ENCODE measurements at regions not wholly inside any gene's neighbourhood (a gene's known extent, or its start where the extent isn't known, plus 50 kb on each side); places are given as distances from the start of the nearest gene placed in this dataset.

GRCh38 chr13:30097089-30097488 is 210.3 kb downstream of the KATNAL1 start:
- Histone ChIP-seq H3K79me2 (ENCODE audit: control insufficient read depth in 1 of 2, insufficient read depth in 2 of 2, low read length in 2 of 2) (no peaks in the 10 kb centered on the region), H2BK20ac (ENCODE audit: low read length) (no peak overlapping the region), H3K27me3 (replicated peaks in 1 of 4; ENCODE audit: control insufficient read depth in 3 of 4, extremely low read depth in 1 of 4, insufficient read depth in 3 of 4, low read length in 3 of 4) (no peaks in the 10 kb centered on the region), H3K79me1 (ENCODE audit: low read depth, low read length) (no peaks in the 10 kb centered on the region), H3K9ac (replicated peaks in 1 of 4; ENCODE audit: extremely low read depth in 1 of 4, low read depth in 3 of 4, low read length in 3 of 4) (no peak overlapping the region), H2BK15ac (ENCODE audit: low read length) (no peak overlapping the region), H3K14ac (ENCODE audit: insufficient read length) (no peak overlapping the region), H3K18ac (ENCODE audit: extremely low read depth, low read length) (no peak overlapping the region), H2BK120ac (replicated peaks; ENCODE audit: low read depth, low read length) (no peak overlapping the region), H4K20me1 (replicated peaks in 1 of 2; ENCODE audit: control insufficient read depth in 1 of 2, insufficient read depth in 2 of 2, low read length in 2 of 2) (no peaks in the 10 kb centered on the region), H3K36me3 (ENCODE audit: control insufficient read depth in 2 of 4, insufficient read depth in 4 of 4, low read length in 3 of 4) (no peaks in the 10 kb centered on the region), H2BK12ac (ENCODE audit: low read depth, low read length) (no peak overlapping the region), H3K4me2 (ENCODE audit: insufficient read depth in 1 of 2, low read depth in 2 of 2, low read length in 2 of 2) (no peak overlapping the region), H3K4me3 (ENCODE audit: extremely low read depth in 1 of 4, insufficient read depth in 2 of 4, low read depth in 3 of 4, low read length in 4 of 4) (no peak overlapping the region), H2BK5ac (ENCODE audit: low read depth, low read length) (no peak overlapping the region), H3K56ac (replicated peaks; ENCODE audit: insufficient read length, low read depth, low read length) (no peak overlapping the region), H3K4me1 (replicated peaks in 1 of 4; ENCODE audit: control insufficient read depth in 3 of 4, insufficient read depth in 4 of 4, low read length in 3 of 4) (no peaks in the 10 kb centered on the region), H4K8ac (ENCODE audit: extremely low read depth, insufficient read depth, low read length) (no peak overlapping the region), H2AFZ (ENCODE audit: low read length) (no peak overlapping the region), H3K9me3 (ENCODE audit: insufficient read depth in 2 of 2, low read depth in 1 of 2, low read length in 1 of 2) (no peaks in the 10 kb centered on the region), H2AK5ac (ENCODE audit: low read depth, low read length) (no peak overlapping the region), H3K4ac (replicated peaks; ENCODE audit: insufficient read length, low read depth, low read length) (no peak overlapping the region), H3K23ac (ENCODE audit: insufficient read length) (no peak overlapping the region), H3K23me2 (ENCODE audit: low read depth, low read length) (peaks cover 1% of the 10 kb centered on the region; the same call in 1 of the 2 replicates), H3K27ac (ENCODE audit: low read depth, low read length) (no peak overlapping the region), H4K91ac (replicated peaks; ENCODE audit: insufficient read length, low read length) (no peak overlapping the region), H4K5ac (ENCODE audit: insufficient read length, low read depth, low read length) (no peak overlapping the region)
- FAIRE-seq, result no peak
- POLR2A ChIA-PET (ENCODE audit: partially characterized antibody), result no interaction called here
- TF ChIP-seq CBX8 (IDR thresholded peaks at IDR 0.05; ENCODE audit: borderline replicate concordance, low read depth, low read length), result no peak
- no peak for TF ChIP-seq CBX5 (IDR thresholded peaks at IDR 0.05; ENCODE audit: low read depth, low read length)
- no peak for TF ChIP-seq KDM5A (IDR thresholded peaks at IDR 0.05; ENCODE audit: low read length)
- TF ChIP-seq TAF7 (optimal IDR thresholded peaks at IDR 0.05; ENCODE audit: borderline replicate concordance, low read depth, low read length), result no peak
- TF ChIP-seq GABPA (IDR thresholded peaks at IDR 0.05; ENCODE audit: borderline replicate concordance, insufficient read depth, low read length), result no peak
- TF ChIP-seq RAD21 (IDR thresholded peaks at IDR 0.05 in 1 of 2, conservative IDR thresholded peaks at IDR 0.05 in 1 of 2; ENCODE audit: low read depth in 2 of 2, low read length in 2 of 2), result no peak
- no peak for TF ChIP-seq CHD2 (IDR thresholded peaks at IDR 0.05; ENCODE audit: low read length)
- TF ChIP-seq KDM4A (IDR thresholded peaks at IDR 0.05; ENCODE audit: low read depth, low read length, severe bottlenecking), result no peak
- no peak for TF ChIP-seq TAF1 (IDR thresholded peaks at IDR 0.05; ENCODE audit: low read depth, low read length)
- TF ChIP-seq BACH1 (IDR thresholded peaks at IDR 0.05; ENCODE audit: low read length), result no peak
- no peak for TF ChIP-seq SP1 (IDR thresholded peaks at IDR 0.05; ENCODE audit: low read depth, low read length)
- no peak for TF ChIP-seq POLR2A (IDR thresholded peaks at IDR 0.05; ENCODE audit: control extremely low read depth in 1 of 2, low read depth in 2 of 2, low read length in 2 of 2)
- TF ChIP-seq POLR2AphosphoS5 (IDR thresholded peaks at IDR 0.05; ENCODE audit: low read depth, low read length), result no peak
- no peak for TF ChIP-seq CEBPB (IDR thresholded peaks at IDR 0.05; ENCODE audit: low read depth, low read length)
- no peak for TF ChIP-seq MAX (IDR thresholded peaks at IDR 0.05)
- no peak for TF ChIP-seq HDAC6 (IDR thresholded peaks at IDR 0.05; ENCODE audit: low read depth, low read length)
- WGBS, 2 experiments (ENCODE audit: extremely low coverage in 1 of 2, insufficient coverage in 1 of 2, insufficient read length in 1 of 2, insufficient replicate concordance in 2 of 2, low coverage in 1 of 2, low lambda C conversion rate in 2 of 2, missing lambda C conversion rate in 1 of 2), result 95% methylated on average over 4 of the region's 5 CpGs; no CpG with 5 or more reads in 1 of the 2 experiments
- no peak for DNase-seq (ENCODE audit: low read depth in 1 of 2, low spot score in 2 of 2)
- CTCF ChIA-PET (ENCODE audit: partially characterized antibody), result no interaction called here
